ENCODE measurements at regions not wholly inside any gene's neighbourhood (a gene's known extent, or its start where the extent isn't known, plus 50 kb on each side); places are given as distances from the start of the nearest gene placed in this dataset.
"Not testable (repeated sequence)": the region's sequence is repeated elsewhere in the genome, so short reads cannot be mapped to it uniquely, and the experiment has no call there.

DNA sequence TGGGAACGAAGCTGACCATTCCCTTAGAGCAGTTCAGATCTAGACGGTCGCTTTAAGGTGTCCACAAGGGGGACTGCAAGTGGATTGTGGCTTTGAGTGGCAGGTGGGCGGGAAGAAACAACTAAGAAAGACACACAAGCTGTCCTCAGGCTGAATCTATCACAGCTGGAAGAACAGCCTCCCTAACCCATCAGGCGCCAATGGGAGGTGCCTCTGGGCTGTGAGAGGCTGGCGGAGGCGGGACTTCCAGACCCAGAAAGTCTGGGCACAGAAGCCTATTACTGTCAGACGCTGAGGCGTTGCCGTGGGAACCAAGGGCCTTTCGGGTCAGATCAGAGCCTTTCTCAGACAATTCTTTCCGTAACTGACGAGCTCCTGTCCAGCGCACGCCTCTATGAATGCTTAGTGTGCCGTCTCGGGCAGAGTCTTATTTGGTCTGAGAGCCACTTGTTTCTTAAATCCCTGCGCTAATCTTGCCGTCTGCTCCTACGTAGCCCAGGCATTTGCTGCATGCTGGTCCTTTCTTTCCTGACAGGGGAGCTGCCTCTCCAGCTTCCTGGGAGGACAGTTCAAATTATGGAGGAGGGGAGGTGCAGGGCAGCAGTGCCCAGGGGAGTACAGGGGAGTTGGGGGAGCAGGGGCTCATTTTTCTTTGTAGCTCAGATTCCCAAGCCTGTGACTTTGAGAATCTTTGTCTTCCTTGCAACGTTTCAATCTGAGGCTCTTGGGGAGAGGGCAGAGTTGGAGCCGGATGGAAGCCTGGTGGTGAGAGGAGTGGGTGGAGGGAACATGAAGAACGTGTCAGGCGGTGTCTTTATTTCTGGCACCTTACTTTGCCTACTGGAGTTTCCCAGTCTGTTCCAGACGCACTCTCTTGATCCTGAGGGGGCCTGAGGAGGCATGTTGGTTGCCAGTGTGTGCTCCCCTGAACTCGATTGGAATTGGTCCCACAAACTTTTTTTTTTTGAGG, 618.7 kb downstream of the KCNJ18 start:
- no peak for TF ChIP-seq ZFX (IDR thresholded peaks at IDR 0.05; ENCODE audit: borderline replicate concordance)
- TF ChIP-seq, protein P1, sequence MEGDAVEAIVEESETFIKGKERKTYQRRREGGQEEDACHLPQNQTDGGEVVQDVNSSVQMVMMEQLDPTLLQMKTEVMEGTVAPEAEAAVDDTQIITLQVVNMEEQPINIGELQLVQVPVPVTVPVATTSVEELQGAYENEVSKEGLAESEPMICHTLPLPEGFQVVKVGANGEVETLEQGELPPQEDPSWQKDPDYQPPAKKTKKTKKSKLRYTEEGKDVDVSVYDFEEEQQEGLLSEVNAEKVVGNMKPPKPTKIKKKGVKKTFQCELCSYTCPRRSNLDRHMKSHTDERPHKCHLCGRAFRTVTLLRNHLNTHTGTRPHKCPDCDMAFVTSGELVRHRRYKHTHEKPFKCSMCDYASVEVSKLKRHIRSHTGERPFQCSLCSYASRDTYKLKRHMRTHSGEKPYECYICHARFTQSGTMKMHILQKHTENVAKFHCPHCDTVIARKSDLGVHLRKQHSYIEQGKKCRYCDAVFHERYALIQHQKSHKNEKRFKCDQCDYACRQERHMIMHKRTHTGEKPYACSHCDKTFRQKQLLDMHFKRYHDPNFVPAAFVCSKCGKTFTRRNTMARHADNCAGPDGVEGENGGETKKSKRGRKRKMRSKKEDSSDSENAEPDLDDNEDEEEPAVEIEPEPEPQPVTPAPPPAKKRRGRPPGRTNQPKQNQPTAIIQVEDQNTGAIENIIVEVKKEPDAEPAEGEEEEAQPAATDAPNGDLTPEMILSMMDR (IDR thresholded peaks at IDR 0.05) = peak; percentile 16; the same call in 1 of the 2 replicates
- no peak overlapping the region for H3K27ac ChIP-seq

- H3K27ac ChIP-seq = not testable (repeated sequence)
These were observed 628.7 kb downstream of the KCNJ18 start for GRCh38 chr17:22321001-22321400.

DNA sequence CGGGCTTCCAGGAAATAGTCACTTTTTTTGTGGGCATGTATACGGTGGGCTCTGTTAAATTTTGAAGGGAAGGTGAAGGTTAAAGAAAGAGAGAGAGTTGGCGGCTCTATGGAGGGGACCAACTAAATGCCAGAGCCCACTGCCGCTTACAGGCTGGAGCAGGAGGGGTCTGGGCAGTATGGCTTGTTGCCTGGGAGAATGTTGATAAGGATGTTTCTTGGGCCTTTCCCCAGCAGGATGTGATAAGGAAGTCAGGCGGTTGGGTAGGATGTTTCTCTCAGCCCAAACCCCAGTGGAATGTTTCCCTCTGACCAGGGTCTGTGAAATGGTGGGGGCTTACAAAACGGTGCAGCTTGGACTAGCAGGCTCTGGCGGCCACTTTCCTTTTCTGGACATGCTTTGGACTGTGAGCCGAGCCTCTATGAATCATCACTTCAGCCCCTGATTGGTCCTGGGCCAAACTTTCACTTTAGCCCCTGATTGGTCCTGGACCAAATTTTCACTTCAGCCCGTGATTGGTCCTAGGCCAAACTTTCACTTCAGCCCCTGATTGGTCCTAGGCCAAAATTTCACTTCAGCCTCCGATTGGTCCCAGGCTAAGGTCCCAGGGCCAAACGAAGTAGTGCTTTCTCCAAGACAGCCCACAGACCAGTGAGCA, 630.7 kb downstream of the KCNJ18 start:
- H3K27ac ChIP-seq = not testable (repeated sequence)

GRCh38 chr17:22337467-22337866, 645.1 kb downstream of the KCNJ18 start:
- H3K27ac ChIP-seq = no peak overlapping the region
- TF ChIP-seq, protein P1 (IDR thresholded peaks at IDR 0.05) = peak; percentile 36
- no peak for TF ChIP-seq ZFX (IDR thresholded peaks at IDR 0.05; ENCODE audit: borderline replicate concordance)

- H3K27ac ChIP-seq = not testable (repeated sequence)
These were observed 664.3 kb downstream of the KCNJ18 start for GRCh38 chr17:22356603-22357002.

DNA sequence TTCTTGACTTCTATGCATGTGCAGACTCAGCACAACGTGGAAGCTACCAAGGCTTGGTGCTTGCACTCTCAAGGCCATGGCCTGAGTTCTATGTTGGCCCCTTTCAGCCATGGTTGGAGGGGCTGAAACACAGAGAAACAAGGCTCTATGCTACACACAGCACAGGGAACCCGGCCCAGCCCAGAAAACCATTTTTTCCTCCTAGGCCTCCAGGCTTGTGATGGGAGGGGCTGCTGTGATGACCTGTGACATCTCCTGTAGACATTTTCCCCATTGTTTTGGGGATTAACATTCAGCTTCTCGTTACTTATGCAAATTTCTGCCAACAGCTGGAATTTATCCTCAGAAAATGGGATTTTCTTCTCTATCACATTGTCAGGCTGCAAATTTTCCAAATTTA, 678.7 kb downstream of the KCNJ18 start:
- H3K27ac ChIP-seq = not testable (repeated sequence)

GRCh38 chr17:22373911-22374310, 681.6 kb downstream of the KCNJ18 start:
- TF ChIP-seq ZFX (IDR thresholded peaks at IDR 0.05; ENCODE audit: borderline replicate concordance) = no peak
- TF ChIP-seq, protein P1 (IDR thresholded peaks at IDR 0.05) = no peak
- no peak overlapping the region for H3K27ac ChIP-seq

DNA sequence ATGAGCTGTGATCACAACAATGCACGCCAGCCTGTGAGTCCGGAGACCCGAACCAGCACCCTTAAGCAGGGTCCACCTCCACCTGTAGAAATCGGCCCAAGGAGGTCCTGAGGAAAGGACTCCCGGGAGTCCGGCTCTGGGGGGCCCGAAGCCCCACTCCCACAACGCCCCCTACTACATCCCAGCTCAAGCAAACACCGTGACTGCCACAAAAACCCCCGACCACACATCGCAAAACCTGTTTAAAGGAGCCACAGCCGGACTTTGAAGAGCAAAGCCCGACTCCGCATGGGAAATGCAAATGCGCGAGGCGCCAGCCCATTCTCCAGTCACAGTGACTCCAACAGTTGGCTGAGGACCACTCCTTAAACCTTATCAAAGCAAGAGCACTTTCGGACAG, 682.4 kb downstream of the KCNJ18 start:
- no peak for TF ChIP-seq ZFX (IDR thresholded peaks at IDR 0.05; ENCODE audit: borderline replicate concordance)
- TF ChIP-seq, protein P1 (IDR thresholded peaks at IDR 0.05) = no peak
- H3K27ac ChIP-seq = no peak overlapping the region

DNA sequence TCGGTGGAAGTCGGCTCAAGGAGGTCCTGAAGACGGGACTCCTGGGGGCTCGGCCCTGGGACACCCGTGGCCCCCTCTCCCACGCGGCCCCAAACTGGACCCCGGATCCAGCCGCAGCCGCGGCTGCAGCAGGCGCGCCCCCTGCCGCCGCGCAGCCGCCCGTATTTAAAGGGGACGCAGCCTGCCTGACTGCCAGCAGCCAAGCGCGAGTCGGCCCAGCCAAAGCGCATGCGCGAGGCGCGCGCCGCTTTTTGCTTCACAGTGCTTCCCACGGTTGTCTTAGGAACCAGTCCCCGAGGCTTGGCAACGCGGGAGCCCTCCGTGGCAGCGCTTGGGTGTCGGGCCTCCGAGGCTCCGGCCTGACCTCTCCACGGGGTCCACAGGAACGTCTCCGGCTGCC, 684.4 kb downstream of the KCNJ18 start:
- H3K27ac ChIP-seq = not testable (repeated sequence)

DNA sequence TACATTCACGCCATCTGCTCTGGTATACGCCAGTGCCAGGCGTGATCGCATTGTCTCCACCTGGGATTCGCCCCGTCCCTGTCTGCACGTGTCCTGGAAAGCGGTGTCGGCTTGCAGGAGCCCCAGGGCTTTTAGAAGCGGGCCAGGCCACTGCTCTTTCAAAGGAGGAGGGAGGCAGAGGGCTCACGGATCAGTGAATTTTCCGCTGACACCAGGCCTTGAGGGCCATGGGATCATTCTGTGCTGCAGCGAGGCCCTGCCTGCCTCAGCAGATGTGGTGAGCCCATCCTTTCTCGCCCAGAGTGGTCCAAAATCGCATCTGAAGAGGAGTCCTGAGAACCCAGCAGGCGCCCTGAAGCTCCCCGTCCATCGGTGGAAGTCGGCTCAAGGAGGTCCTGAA, 686.4 kb downstream of the KCNJ18 start:
- H3K27ac ChIP-seq = not testable (repeated sequence)

DNA sequence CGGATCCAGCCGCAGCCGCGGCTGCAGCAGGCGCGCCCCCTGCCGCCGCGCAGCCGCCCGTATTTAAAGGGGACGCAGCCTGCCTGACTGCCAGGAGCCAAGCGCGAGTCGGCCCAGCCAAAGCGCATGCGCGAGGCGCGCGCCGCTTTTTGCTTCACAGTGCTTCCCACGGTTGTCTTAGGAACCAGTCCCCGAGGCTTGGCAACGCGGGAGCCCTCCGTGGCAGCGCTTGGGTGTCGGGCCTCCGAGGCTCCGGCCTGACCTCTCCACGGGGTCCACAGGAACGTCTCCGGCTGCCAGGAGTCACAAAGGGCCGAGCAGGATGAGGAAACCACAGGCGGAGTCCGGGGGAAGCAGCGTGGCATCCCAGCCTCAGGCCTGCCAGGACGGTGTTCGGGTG, 689.3 kb downstream of the KCNJ18 start:
- H3K27ac ChIP-seq = not testable (repeated sequence)

DNA sequence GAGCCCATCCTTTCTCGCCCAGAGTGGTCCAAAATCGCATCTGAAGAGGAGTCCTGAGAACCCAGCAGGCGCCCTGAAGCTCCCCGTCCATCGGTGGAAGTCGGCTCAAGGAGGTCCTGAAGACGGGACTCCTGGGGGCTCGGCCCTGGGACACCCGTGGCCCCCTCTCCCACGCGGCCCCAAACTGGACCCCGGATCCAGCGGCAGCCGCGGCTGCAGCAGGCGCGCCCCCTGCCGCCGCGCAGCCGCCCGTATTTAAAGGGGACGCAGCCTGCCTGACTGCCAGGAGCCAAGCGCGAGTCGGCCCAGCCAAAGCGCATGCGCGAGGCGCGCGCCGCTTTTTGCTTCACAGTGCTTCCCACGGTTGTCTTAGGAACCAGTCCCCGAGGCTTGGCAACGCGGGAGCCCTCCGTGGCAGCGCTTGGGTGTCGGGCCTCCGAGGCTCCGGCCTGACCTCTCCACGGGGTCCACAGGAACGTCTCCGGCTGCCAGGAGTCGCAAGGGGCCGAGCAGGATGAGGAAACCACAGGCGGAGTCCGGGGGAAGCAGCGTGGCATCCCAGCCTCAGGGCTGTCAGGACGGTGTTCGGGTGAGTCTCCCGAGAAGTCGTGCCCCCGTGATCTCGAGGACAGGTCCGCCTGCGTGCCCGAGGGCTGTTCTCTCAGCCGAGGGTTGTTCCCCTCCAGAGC, 691.6 kb downstream of the KCNJ18 start:
- H3K27ac ChIP-seq = not testable (repeated sequence)

- not testable (repeated sequence) for H3K27ac ChIP-seq
These were observed 692.1 kb downstream of the KCNJ18 start for GRCh38 chr17:22384461-22384800.

DNA sequence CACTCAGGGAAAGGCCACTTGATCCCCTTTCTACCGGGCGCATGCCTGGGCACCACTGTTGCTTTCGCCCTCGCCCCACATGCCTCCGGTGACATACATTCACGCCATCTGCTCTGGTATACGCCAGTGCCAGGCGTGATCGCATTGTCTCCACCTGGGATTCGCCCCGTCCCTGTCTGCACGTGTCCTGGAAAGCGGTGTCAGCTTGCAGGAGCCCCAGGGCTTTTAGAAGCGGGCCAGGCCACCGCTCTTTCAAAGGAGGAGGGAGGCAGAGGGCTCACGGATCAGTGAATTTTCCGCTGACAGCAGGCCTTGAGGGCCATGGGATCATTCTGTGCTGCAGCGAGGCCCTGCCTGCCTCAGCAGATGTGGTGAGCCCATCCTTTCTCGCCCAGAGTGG, 706.1 kb downstream of the KCNJ18 start:
- not testable (repeated sequence) for H3K27ac ChIP-seq

DNA sequence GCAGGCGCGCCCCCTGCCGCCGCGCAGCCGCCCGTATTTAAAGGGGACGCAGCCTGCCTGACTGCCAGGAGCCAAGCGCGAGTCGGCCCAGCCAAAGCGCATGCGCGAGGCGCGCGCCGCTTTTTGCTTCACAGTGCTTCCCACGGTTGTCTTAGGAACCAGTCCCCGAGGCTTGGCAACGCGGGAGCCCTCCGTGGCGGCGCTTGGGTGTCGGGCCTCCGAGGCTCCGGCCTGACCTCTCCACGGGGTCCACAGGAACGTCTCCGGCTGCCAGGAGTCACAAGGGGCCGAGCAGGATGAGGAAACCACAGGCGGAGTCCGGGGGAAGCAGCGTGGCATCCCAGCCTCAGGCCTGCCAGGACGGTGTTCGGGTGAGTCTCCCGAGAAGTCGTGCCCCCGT, 706.7 kb downstream of the KCNJ18 start:
- H3K27ac ChIP-seq = not testable (repeated sequence)
